ENCODE measurements at regions not wholly inside any gene's neighbourhood (a gene's known extent, or its start where the extent isn't known, plus 50 kb on each side); places are given as distances from the start of the nearest gene placed in this dataset.
"Not testable (repeated sequence)": the region's sequence is repeated elsewhere in the genome, so short reads cannot be mapped to it uniquely, and the experiment has no call there.

GRCh38 chr4:152051332-152051731, 290.5 kb upstream of the GATB start:
- TF ChIP-seq CTCF, POLR2A (IDR thresholded peaks at IDR 0.05): not testable (repeated sequence)

Data from esophagus squamous epithelium (tissue), 4 donors.